ENCODE measurements at regions not wholly inside any gene's neighbourhood (a gene's known extent, or its start where the extent isn't known, plus 50 kb on each side); places are given as distances from the start of the nearest gene placed in this dataset.
"Not testable (repeated sequence)": the region's sequence is repeated elsewhere in the genome, so short reads cannot be mapped to it uniquely, and the experiment has no call there.

- H3K4me3 ChIP-seq (replicated peaks; ENCODE audit: low read depth, low read length): no peak overlapping the region
- DNase-seq (ENCODE audit: low read depth): no peak
- TF ChIP-seq, protein P1, sequence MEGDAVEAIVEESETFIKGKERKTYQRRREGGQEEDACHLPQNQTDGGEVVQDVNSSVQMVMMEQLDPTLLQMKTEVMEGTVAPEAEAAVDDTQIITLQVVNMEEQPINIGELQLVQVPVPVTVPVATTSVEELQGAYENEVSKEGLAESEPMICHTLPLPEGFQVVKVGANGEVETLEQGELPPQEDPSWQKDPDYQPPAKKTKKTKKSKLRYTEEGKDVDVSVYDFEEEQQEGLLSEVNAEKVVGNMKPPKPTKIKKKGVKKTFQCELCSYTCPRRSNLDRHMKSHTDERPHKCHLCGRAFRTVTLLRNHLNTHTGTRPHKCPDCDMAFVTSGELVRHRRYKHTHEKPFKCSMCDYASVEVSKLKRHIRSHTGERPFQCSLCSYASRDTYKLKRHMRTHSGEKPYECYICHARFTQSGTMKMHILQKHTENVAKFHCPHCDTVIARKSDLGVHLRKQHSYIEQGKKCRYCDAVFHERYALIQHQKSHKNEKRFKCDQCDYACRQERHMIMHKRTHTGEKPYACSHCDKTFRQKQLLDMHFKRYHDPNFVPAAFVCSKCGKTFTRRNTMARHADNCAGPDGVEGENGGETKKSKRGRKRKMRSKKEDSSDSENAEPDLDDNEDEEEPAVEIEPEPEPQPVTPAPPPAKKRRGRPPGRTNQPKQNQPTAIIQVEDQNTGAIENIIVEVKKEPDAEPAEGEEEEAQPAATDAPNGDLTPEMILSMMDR (IDR thresholded peaks at IDR 0.05; ENCODE audit: low read length, missing control alignments): no peak
These were observed 832.0 kb upstream of the ARRDC3 start for GRCh38 chr5:92215116-92215515.

DNA sequence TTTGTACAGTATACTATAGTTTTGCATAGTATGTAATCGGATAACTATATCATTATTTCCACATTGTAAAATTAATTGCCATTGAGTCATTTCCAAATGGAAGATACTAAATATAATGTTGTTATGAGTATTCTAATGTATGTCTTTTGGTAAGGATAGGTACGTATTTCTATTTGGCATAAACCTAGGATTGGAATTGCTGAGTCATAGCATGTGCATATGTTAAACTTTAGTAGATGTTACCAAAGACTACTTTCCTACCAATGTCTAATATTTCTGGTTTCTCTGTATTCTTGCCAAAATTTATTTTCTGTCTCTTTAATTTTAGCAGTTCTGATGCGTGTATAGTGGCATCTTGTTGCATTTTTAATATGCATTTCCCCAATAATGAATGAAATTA lies 825.1 kb upstream of the ARRDC3 start:
- TF ChIP-seq, protein P1 (IDR thresholded peaks at IDR 0.05; ENCODE audit: low read length, missing control alignments): no peak
- no peak for DNase-seq (ENCODE audit: low read depth)
- H3K4me3 ChIP-seq (replicated peaks; ENCODE audit: low read depth, low read length): no peak overlapping the region

DNA sequence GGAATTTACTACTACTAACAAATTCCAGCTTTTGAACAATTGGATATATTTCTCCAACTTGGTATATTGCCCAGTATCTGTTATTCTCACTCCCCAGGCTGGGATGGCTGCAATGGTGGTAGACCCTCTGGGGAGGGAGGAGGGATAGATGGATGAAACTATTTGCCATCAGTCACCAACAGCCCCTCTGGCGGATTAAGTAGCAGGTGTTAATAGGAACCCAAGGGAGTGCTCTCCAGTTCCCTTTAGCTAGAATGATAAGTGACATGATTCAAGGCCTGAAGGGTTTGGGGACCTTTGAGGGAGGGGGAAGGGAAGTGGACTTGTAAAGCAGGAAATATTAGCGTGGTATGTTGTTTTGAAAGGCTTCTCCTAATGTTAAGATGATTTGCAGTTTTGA lies 824.0 kb upstream of the ARRDC3 start:
- no peak for DNase-seq (ENCODE audit: low read depth)
- no peak overlapping the region for H3K4me3 ChIP-seq (replicated peaks; ENCODE audit: low read depth, low read length)
- TF ChIP-seq, protein P1 (IDR thresholded peaks at IDR 0.05; ENCODE audit: low read length, missing control alignments): no peak

DNA sequence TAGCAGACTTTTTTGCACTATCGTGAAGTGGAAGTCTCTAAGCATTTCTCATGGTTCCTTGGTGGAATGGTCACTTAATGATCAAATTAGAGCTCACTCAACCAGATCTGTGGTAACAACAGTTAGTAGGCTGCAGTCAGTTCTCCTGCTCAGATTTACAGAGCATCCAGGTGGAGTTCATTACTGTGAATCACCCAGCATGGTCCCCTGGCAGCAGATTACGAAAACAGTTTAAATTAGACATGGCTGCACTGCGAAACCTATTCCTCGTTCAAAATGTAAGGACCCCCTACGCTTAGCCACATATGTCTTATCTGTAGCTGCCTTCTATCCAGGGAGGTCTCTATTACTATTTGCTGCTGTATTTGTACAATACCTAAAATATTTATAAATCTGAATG lies 823.6 kb upstream of the ARRDC3 start:
- no peak for DNase-seq (ENCODE audit: low read depth)
- no peak overlapping the region for H3K4me3 ChIP-seq (replicated peaks; ENCODE audit: low read depth, low read length)
- TF ChIP-seq, protein P1 (IDR thresholded peaks at IDR 0.05; ENCODE audit: low read length, missing control alignments): no peak

DNA sequence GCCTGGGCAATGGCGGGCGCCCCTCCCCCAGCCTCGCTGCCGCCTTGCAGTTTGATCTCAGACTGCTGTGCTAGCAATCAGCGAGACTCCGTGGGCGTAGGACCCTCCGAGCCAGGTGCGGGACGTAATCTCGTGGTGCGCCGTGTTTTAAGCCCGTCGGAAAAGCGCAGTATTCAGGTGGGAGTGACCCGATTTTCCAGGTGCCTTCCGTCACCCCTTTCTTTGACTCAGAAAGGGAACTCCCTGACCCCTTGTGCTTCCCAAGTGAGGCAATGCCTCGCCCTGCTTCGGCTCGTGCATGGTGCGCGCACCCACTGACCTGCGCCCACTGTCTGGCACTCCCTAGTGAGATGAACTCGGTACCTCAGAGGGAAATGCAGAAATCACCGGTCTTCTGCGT lies 815.9 kb upstream of the ARRDC3 start:
- not testable (repeated sequence) for H3K4me3 ChIP-seq (replicated peaks; ENCODE audit: low read depth, low read length); DNase-seq (ENCODE audit: low read depth)

- no peak overlapping the region for H3K4me3 ChIP-seq (replicated peaks; ENCODE audit: low read depth, low read length)
- TF ChIP-seq, protein P1 (IDR thresholded peaks at IDR 0.05; ENCODE audit: low read length, missing control alignments): no peak
- DNase-seq (ENCODE audit: low read depth): no peak
These were observed 798.5 kb upstream of the ARRDC3 start for GRCh38 chr5:92181656-92182055.

- DNase-seq (ENCODE audit: low read depth): no peak
- TF ChIP-seq, protein P1 (IDR thresholded peaks at IDR 0.05; ENCODE audit: low read length, missing control alignments): no peak
- H3K4me3 ChIP-seq (replicated peaks; ENCODE audit: low read depth, low read length): no peak overlapping the region
These were observed 797.3 kb upstream of the ARRDC3 start for GRCh38 chr5:92180391-92180790.

GRCh38 chr5:92179651-92180050 lies 796.5 kb upstream of the ARRDC3 start:
- no peak for DNase-seq (ENCODE audit: low read depth)
- TF ChIP-seq, protein P1 (IDR thresholded peaks at IDR 0.05; ENCODE audit: low read length, missing control alignments): no peak
- no peak overlapping the region for H3K4me3 ChIP-seq (replicated peaks; ENCODE audit: low read depth, low read length)
